ENCODE measurements at regions not wholly inside any gene's neighbourhood (a gene's known extent, or its start where the extent isn't known, plus 50 kb on each side); places are given as distances from the start of the nearest gene placed in this dataset.

DNA sequence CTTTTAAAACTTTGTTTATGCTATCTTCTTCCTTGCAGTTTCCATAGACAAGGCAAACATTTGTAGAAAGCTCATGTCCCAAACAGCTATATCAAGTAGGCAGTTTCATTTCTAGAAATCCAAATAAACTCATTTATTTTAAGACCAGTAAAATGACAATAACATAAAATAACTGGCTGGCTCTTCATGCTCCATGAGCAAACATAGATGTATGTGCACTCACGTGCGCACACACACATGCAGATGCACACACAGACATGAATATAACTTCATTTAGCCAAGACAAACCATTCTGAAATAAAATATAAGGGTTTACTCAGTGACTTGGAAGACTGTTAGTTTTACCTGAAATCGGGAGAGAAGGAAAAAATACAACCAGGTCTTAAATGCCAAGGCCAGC, 176.5 kb upstream of the GAS1 start:
- TF ChIP-seq, protein P1, sequence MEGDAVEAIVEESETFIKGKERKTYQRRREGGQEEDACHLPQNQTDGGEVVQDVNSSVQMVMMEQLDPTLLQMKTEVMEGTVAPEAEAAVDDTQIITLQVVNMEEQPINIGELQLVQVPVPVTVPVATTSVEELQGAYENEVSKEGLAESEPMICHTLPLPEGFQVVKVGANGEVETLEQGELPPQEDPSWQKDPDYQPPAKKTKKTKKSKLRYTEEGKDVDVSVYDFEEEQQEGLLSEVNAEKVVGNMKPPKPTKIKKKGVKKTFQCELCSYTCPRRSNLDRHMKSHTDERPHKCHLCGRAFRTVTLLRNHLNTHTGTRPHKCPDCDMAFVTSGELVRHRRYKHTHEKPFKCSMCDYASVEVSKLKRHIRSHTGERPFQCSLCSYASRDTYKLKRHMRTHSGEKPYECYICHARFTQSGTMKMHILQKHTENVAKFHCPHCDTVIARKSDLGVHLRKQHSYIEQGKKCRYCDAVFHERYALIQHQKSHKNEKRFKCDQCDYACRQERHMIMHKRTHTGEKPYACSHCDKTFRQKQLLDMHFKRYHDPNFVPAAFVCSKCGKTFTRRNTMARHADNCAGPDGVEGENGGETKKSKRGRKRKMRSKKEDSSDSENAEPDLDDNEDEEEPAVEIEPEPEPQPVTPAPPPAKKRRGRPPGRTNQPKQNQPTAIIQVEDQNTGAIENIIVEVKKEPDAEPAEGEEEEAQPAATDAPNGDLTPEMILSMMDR (IDR thresholded peaks at IDR 0.05) = no peak

DNA sequence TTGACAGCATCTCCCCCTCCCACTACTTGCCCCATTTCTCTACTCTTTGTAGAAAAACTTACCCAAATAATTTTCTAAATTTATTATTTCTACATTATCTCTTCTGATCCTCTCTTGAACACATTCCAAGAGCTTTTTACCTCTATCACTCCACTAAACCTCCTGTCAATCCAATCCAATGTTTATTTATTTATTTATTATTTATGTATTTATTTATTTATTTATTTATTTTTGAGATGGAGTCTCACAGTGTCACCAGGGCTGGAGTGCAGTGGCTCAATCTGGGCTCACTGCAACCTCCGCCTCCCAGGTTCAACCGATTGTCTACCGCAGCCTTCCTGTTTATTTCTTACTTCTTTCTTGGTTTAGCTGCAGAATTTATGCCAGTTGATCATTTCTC, 178.5 kb upstream of the GAS1 start:
- TF ChIP-seq, protein P1 (IDR thresholded peaks at IDR 0.05) = no peak

DNA sequence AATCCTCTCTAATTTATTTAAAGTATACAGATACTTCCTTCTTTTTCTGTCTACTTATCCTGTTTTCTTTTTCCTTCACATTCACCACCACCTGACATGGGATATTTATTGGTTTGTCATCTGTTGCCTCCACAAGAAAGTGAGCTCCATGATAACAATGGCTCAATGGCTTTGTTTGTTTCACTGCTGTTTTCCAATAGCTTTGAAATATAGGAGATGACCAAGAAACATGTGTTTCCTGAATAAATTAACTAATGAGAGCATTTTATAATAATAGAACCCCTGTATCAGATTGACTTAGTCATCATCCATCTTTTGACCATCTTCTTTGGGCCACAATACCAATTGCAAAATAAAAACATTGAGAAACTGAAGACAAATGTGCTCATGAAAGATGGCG, 180.2 kb upstream of the GAS1 start:
- TF ChIP-seq, protein P1 (IDR thresholded peaks at IDR 0.05) = no peak

DNA sequence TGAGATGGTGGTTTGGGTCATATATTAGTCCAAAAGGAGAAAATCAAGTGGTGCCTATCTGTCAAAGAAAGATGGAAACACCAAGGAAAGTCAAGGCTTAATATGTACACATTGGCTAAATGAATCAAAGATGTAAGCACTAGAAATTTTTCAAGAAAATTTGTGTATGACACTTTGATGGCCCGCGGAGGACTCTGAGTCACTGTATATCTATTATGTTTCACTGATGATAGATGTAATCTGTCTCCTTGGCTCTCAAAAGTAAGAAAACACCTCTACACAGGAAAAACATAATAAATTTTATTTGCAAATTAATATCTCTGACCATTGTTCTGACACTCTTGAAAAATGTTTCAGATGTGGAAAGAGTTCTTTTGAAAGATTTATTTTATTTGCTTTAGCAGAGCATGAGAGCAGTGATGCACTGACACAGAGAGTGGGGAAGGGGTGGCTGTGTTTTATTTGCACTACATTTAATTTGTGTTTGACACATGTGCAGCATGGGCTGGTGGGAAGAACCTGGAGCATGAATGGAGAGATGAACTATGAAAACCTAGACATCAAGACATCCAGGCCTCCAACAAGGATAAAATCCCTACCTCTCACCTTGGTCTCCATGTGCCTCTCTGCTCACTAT, 180.8 kb upstream of the GAS1 start:
- TF ChIP-seq, protein P1 (IDR thresholded peaks at IDR 0.05) = no peak

DNA sequence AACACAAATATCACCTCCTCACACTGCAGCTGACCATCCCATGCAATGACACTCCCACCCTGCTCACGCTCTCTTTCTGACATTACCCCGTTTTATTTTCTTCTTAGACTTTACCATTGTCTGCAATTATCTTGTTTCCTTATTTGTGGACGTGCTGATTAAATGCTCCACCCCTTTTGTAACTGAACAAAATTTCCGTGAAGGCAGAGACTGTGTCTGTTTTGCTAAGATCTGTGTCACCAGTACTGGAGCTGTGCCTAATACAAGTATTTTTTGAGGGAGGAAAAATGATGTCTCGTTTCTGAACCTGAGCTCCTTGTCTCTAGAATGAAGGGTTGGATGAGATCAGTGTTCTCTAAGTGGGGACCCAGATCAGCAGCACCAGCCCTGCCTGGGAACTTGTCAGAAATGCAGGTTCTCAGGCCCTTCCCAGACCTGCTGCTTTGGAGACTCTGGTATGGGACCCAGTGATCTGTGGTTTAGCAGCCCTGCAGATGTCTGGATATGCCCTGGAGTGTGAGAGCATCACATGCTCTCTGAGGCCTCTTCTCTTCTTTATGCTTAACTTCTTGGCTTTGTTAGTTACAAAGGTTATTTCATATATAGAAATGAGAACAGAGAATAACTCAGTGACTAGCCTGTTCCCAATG, 181.7 kb upstream of the GAS1 start:
- TF ChIP-seq, protein P1 (IDR thresholded peaks at IDR 0.05) = no peak

DNA sequence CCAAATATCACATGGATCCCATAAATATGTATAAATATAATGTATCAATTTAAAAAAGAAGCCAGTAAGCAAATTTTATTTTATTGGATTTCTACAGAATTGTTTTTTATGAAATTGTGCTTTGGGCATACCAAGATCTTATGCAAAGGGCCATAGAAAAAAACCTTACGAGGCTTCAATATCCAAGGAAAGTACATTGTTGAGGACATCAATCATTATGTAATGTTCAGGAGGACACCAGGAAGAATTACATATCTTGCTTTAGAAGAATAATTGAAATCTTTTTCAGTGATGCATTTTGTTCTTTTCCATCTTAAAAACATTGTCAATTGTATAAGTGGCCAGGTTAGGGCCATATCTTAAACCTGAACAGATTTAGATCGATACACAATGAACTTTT, 187.8 kb upstream of the GAS1 start:
- TF ChIP-seq, protein P1 (IDR thresholded peaks at IDR 0.05) = no peak

DNA sequence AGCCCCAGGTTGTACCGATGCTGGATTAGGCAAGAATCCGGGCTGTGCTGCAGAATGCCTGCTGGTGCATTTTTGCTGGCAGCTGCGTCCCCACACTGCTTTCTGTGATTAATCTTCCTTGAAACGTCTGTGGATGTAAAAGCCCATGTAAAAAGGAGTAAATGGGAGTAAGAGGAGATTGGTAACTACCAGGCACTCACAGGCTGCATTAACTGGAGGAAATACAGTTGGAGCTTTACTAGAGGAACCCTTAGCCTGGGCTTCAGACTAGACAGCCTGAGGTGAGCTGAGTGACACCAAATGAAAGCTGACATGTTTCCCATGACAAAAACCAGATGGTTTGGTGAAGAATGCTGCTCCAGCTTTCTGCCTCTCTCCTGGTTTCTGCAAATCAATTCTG, 190.4 kb upstream of the GAS1 start:
- TF ChIP-seq, protein P1 (IDR thresholded peaks at IDR 0.05) = no peak
